NCI-H510A (cell line): ENCODE measurements at regions not wholly inside any gene's neighbourhood (a gene's known extent, or its start where the extent isn't known, plus 50 kb on each side); places are given as distances from the start of the nearest gene placed in this dataset.
A peak's percentile ranks its signal among the peaks of the same experiment; 100 is the strongest.

Experiments used
- DNase-seq: peaks from one replicate; lab custom pipeline; 2025; lab: John Stamatoyannopoulos, UW

DNA sequence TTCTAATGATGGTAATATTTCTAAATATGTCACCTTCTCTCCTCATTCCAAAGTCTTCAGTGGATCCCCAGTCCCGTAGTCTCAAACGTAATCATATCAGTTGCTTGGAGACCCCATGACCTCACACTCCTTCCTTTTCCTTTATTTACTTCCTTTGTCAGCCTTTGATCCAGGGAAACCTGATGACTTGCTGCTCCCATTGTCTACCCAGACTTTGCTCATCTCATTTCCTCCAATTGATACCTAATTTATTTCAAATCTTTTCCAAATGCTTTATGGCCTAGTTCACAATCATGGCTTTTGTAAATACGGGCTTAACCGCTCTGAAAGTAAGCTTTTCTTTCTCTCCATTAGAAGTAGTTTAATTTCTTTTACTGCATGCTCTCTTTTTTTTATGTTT lies 402.4 kb upstream of the CYRIA start:
- no peak for DNase-seq

DNA sequence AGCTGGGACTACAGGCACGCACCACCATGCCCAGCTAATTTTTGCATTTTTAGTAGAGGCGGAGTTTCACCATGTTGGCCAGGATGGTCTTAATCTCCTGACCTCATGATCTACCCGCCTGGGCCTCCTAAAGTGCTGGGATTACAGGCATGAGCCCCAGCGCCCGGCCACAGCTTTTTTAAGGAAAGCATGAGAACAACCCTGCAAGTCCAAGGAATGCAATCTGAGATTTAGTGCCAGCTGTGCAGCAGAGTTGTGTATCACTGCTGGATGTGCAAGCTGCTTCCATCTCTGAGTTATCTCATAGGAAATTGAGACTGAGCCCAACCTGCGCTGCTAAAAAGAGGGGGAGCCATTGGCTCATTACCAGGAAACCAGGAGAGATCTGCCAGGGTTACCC lies 399.9 kb upstream of the CYRIA start:
- DNase-seq = no peak

- no peak for DNase-seq
Observed at GRCh38 chr2:17061028-17061427, 395.4 kb upstream of the CYRIA start.

DNA sequence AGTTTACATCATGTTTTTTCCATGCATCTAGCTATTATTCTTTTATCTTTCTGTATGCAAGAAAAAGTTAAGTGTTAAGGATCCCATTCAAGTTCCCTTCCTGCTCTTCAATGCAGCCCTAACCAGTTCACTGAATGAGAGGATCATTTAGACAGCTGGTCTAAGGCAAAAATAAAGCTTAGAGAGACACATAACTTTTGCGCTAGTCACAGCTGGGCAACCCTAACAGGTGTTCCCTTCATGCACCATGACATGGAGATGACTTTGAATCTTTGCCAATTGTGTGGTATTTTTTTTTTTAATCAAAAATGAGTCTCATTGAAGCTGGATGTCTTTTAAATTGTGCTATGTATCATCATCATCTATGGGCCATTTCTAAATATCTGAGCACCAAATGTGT lies 393.8 kb upstream of the CYRIA start:
- no peak for DNase-seq

DNA sequence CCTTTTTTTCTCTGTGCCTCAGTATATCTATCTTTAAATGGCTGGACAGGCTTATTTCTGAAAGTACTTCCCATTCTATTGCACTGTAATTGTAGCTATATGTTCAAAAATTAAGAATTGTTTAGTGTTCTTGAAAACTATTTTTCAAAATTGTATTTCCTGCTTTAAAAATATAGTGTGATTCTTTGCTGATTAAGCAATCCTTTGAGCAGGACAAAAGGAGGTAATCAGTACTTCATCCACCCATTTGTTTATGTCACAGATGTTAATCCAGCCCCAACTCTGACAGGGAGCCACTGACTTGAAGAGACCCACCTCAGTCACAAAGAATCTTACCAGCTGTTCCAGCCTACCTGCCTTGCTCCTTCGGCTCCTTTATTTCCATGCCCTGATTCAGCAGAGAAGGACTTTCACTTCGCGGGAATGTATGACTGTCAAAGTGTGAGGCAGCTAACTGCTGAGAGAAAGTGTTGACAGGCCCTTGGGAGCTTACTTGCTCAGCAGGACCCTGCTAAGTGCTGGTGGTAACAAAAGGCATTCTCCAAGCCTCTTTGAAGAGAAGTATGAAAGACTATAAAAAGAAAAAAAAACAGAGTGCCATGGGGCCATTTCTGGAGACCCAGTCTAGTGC lies 393.3 kb upstream of the CYRIA start:
- DNase-seq = no peak

DNA sequence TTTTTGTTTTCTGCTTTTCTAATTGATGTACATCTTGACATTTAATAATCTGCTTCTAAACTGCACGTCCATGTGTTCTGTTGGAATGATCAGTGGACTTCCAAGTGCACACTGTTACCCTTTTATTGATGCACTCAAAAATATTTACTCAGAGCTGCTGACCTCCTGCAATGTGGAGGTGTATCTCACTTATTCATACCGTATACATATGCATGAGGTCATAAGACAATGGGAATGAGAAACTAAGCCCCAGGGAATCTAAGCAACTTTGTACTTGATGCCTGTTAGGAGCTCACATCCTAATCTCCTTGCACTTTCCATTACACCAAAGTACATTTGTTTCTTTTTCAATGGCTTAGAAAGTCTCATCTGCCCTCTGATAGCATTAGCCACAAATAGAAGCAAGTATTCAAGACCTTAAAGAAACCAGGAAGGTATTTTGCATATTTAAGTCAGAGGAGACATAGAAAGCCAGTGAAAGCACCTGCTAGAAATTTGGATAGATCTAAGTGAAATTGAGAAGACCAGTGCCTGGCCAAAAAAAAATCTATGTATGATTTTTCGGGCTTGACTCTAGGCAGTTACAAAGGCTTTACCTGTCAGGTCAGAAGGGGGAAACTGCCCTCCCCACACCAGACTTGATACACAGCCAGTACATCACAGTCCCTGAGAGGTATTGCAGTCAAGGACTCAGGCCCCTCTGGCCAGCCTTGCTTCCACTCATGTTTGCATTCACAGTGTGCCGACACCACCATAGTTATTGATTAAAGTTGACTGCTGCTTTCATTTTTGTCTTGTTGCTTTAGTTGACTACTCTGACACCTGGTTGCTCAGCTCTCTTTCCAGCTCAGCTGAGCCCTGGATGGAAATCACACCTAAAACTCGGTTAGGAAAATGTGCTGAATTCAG lies 391.7 kb upstream of the CYRIA start:
- no peak for DNase-seq

DNA sequence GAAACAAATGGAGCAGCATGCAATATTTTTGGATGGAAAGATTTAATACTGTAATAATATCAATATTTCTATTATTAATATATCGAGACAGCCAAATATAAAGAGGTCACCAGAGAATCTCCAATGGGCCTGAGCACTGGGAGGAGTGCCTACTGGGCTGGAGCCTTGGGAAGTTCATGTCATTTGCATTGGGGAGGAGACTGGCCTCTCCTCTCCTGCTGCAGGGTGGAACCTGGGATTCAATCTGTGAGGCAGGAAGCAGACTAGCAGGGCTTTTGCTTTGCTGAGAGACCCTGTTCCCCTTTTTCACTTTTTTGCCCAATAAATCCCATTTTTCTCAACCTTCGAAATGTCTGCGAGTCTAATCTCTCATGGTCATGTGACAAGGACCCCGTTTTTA lies 390.6 kb upstream of the CYRIA start:
- no peak for DNase-seq

DNA sequence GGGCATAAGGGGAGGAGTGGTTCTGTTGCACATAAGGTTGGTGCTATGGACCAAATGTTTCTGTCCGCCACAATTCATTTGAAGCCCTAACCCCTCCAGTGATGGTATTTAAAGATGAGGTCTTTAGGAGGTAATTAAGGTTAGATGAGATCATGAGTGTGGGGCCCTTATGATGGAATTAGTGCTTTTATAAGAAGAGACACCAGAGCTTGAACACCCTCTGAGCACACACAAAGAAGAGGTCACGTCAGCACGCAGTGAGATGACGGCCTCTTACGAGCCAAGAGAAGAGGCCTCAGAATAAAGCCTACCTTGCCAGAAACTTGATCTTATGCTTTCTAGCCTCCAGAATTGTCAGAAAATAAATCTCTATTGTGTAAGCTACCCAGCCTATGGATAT lies 386.4 kb upstream of the CYRIA start:
- DNase-seq = no peak

DNA sequence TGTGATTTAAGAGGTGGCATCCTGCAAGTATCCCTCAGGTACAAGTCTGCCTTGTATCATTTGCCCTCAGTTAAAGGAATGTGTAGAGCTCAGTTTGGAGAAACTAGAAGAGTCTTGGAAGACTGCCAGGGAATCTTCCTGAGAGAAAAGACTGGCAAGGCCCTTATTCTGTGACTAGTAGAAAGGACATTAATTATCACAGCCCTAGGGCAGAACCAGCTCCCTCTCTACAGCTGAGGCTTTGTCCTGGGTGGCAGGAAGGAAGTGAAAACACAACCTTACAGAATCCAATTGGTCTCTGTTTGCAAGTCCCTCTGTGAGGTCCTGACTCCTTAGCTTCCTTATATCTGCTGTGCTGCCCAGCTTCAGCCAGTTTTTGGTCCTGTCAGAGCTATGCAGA lies 385.9 kb upstream of the CYRIA start:
- no peak for DNase-seq

- no peak for DNase-seq
Observed at GRCh38 chr2:17043173-17043572, 377.5 kb upstream of the CYRIA start.

DNA sequence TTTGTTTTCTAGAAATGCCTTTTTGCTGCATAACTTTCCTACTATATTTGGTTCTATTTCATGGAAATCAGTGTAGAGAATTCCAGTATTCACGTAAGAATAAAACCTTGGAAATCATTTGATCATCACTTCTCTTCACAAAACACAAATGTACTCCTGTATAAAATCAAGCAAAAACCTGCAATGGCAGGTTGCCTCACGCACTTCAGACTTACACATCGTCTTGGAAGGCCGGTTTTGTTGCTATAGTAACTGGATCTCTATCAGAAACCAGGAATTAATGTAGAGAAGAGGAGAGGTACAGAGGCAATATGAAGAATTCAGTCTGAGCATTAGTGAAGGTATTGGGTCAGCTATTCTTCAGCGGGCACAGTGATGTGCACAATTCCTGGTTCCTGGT lies 370.7 kb upstream of the CYRIA start:
- DNase-seq = no peak

GRCh38 chr2:17035010-17035409 lies 369.4 kb upstream of the CYRIA start:
- DNase-seq = no peak

- DNase-seq = no peak
Observed at GRCh38 chr2:17030047-17030446, 364.4 kb upstream of the CYRIA start.

- no peak for DNase-seq
Observed at GRCh38 chr2:17012297-17012696, 346.7 kb upstream of the CYRIA start.

DNA sequence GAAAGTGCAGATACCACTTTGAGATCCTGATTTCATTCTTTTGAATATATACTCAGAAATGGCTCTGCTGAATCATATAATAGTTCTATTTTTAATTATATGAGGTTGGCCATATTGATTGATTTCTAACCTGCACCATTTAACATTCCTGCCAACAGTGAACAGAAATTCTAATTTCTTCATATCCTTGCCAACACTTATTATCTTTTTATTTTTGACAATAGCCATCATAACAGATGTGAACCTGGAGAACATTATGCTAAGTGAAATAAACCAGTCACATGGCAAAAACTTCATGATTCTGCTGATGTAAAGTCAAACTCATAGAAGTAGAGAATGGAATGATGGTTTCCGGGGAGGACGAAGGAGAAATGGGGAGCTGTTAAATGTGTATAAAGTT lies 344.5 kb upstream of the CYRIA start:
- DNase-seq = no peak

DNA sequence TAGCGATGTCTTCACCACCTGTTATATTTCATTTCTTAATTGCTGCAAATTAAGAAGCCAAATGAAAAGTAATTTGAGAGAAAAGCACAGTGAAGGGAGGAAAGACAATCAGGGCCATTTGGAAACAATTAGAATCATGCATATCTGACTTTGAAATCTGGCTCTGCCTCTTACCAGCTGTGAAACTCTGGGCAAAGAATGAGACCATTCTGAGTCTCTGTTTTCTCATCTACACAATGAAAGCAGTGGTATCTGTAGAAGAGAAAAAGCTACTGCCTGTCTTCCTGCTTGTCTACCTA lies 334.5 kb upstream of the CYRIA start:
- no peak for DNase-seq

DNA sequence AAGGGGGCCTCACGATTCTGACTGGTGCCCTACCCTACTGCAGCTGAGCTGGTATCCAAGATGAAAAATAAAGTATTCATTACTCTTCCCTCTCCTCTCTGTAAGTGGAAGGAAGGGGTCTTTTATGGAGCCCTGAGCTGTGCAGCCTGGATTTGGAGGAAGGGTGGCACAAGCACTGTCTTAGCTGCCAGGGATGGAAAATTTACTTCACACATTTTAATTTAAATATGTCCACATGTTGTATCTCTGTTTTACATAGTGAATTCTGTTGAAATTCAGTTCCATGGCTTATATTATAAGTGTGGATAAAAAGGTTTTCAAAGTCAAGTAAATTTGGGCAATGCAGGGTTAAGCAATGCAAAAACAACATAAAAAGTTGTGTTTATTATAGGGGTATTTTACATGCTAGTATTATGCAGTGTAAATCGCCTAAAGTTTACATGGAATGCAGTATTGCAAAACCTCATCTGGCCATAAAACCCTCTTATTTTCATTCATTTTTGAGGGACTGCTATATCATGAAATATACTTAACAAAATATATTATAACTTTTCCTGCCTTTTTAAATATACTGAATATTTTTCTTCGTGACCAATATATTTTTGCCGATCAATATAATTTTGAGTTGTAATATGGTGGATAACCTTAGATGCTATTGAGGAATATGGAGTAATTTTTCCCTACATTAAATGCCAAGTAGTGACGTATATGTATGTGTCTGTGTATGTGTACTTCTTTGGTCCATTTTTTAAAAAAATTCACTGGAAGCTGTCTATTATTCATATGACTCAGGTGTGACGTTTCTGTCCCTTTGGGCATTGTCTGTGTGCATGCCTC lies 333.9 kb upstream of the CYRIA start:
- DNase-seq = no peak

DNA sequence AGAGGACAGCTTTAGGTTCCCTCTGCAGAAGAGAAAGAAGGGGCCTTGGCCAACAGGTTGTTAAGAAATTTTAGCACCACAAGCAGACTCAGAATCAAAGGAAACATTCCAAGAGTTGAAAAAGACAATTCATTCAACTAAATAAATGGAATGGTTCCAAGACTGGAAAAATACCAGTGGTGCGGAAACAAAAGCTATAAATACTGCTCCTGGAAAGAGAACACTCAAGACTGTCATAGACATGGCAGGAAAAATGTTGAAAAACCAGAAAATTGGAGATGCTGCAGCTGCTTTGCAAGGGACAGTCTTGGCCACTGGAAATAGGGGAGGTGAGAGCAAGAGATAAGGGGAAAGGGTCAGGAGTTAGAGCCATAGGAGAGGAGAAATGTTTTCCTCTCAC lies 312.7 kb upstream of the CYRIA start:
- no peak for DNase-seq

DNA sequence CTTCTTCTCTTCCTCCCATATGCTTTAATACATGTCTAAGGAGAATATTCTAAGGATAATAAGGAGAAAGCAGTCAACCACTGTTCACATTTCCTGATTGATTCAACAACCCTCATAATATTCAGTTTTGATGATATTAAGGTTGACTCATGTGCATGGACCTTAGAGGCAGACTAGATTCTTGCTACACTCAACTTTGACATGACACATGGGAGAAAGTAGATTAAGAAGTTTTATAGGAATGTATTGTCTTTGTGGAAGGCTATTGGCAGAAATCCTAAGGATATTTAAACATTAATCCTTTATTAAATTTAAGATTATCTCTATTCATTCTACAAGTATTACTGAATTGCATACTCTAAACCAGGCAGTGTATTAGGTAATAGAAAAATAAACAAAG lies 309.1 kb upstream of the CYRIA start:
- no peak for DNase-seq

GRCh38 chr2:16973586-16974286 lies 308.1 kb upstream of the CYRIA start:
- DNase-seq = no peak

DNA sequence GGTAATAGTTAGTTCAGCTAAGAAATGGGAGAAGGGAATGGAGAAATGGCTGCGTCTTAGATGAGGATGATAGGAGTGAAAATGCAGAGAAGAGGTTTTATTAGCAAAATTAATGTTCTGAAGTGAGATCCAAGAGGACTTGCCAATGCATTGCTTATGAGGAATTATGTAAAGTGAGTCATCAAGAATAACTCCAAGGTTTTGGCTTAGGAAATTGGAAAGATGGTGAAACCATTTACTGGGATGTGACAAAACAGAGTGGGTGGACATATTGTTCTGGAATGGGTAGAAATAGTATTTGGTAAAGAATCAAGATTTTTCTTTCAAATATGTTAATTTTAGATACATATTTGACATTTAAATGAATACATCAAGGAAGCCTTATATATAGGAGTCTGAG lies 306.6 kb upstream of the CYRIA start:
- no peak for DNase-seq

GRCh38 chr2:16971722-16972234 lies 306.1 kb upstream of the CYRIA start:
- peak; percentile 12 for DNase-seq
